Osteocyte (in vitro differentiated cells): ENCODE measurements at regions not wholly inside any gene's neighbourhood (a gene's known extent, or its start where the extent isn't known, plus 50 kb on each side); places are given as distances from the start of the nearest gene placed in this dataset.
"Not testable (repeated sequence)": the region's sequence is repeated elsewhere in the genome, so short reads cannot be mapped to it uniquely, and the experiment has no call there.

Experiments used
- DNase-seq: peaks from one replicate; pipeline ENCODE4 v3.0.0; 2021; ENCODE audit warnings: mixed read lengths; ENCODE audit not compliant: unreplicated experiment; ENCODE audit errors: extremely low spot score
- H3K27ac Mint-ChIP-seq: one replicate; pipeline ENCODE4 v1.8.0; 2021; ENCODE audit warnings: mild to moderate bottlenecking, mixed read lengths; ENCODE audit not compliant: unreplicated experiment
- H3K27me3 Mint-ChIP-seq: one replicate; pipeline ENCODE4 v1.8.0; 2021; ENCODE audit warnings: mixed read lengths; ENCODE audit not compliant: unreplicated experiment
- H3K36me3 Mint-ChIP-seq: one replicate; pipeline ENCODE4 v1.8.0; 2021; ENCODE audit warnings: mixed read lengths; ENCODE audit not compliant: unreplicated experiment
- H3K4me1 Mint-ChIP-seq: one replicate; pipeline ENCODE4 v1.8.0; 2021; ENCODE audit warnings: mixed read lengths; ENCODE audit not compliant: unreplicated experiment
- H3K4me3 Mint-ChIP-seq: one replicate; pipeline ENCODE4 v1.8.0; 2021; ENCODE audit warnings: mild to moderate bottlenecking, moderate library complexity, mixed read lengths; ENCODE audit not compliant: unreplicated experiment
- H3K9me3 Mint-ChIP-seq: one replicate; pipeline ENCODE4 v1.8.0; 2021; ENCODE audit warnings: mixed read lengths; ENCODE audit not compliant: unreplicated experiment
- TF ChIP-seq, protein P1 (sequence below): fragments of 200-600 bp; sonication (generic); IDR thresholded peaks from 2 replicates; pipeline ENCODE4 v1.5.0; 2021; ENCODE audit warnings: antibody characterized with exemption, mild to moderate bottlenecking, moderate library complexity

DNA sequence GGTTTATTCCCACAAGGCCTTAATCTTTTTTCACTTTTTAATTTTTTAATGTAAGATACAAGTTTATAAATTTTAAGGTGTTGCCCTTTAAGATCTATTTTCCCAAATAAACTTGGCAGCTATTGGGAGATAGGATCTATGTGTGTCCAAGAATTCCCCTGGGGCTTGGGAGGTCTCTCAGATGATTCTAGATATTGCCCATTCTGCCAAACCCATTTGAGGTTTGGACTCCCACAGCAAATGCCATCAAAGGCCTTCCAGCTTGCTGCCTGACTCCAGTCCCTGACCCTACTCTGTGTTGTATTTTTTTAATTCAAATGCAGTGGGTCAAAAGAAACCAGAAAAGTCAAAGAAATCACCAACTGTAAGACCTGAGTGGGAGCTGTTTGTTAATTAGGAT, 120.0 kb upstream of the CHRDL1 start:
- Mint-ChIP-seq H3K36me3 (no peaks in the 10 kb centered on the region), H3K27me3 (no peaks in the 10 kb centered on the region), H3K4me1 (no peaks in the 10 kb centered on the region), H3K9me3 (no peaks in the 10 kb centered on the region), H3K4me3 (no peak overlapping the region), H3K27ac (no peak overlapping the region)
- DNase-seq: no peak
- TF ChIP-seq, protein P1, sequence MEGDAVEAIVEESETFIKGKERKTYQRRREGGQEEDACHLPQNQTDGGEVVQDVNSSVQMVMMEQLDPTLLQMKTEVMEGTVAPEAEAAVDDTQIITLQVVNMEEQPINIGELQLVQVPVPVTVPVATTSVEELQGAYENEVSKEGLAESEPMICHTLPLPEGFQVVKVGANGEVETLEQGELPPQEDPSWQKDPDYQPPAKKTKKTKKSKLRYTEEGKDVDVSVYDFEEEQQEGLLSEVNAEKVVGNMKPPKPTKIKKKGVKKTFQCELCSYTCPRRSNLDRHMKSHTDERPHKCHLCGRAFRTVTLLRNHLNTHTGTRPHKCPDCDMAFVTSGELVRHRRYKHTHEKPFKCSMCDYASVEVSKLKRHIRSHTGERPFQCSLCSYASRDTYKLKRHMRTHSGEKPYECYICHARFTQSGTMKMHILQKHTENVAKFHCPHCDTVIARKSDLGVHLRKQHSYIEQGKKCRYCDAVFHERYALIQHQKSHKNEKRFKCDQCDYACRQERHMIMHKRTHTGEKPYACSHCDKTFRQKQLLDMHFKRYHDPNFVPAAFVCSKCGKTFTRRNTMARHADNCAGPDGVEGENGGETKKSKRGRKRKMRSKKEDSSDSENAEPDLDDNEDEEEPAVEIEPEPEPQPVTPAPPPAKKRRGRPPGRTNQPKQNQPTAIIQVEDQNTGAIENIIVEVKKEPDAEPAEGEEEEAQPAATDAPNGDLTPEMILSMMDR: no peak

DNA sequence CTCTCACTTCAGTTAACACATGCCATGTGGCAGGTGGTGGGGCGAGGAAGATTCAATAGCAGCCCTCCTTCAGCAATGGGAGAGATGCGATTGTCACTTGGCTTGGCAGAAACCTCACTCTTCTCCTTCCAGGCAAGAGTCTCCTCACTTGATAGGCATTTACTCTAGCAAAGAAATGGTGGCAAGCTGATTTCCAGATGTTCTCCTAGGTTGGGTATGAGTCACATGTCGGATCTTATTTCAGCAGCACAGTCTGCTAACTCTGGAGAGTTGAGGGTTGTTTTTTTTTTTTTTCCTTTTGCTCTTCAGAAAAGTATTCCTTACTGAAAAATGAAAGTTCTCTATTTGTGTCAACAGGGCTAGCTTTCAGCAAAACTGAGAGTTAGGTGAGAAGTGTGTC, 119.5 kb upstream of the CHRDL1 start:
- no peak for DNase-seq
- Mint-ChIP-seq H3K4me1 (no peaks in the 10 kb centered on the region), H3K4me3 (no peak overlapping the region), H3K27me3 (no peaks in the 10 kb centered on the region), H3K9me3 (no peaks in the 10 kb centered on the region), H3K27ac (no peak overlapping the region), H3K36me3 (no peaks in the 10 kb centered on the region)
- TF ChIP-seq, protein P1: no peak

DNA sequence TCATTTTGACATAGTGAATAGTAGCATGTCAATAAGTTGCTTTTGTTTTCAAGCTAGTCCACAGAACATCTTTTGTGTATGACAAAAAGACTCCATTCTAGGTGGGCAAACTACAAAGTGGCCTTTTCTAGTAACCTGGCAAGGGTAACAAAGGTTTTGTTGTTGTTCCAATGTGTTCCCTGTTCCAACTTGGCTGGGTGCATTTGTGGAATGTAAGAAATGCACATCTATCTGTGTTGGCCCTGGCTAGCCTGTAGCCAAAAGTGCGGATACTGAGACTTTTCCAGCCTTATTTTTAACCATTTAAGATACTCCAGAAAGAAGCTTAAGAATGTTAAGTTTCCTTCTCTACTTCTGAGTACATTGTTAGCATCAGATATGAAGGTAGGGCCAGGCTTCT, 118.7 kb upstream of the CHRDL1 start:
- Mint-ChIP-seq H3K4me1 (no peaks in the 10 kb centered on the region), H3K36me3 (no peaks in the 10 kb centered on the region), H3K27ac (no peak overlapping the region), H3K4me3 (no peak overlapping the region), H3K27me3 (no peaks in the 10 kb centered on the region), H3K9me3 (no peaks in the 10 kb centered on the region)
- DNase-seq: no peak
- TF ChIP-seq, protein P1: no peak

DNA sequence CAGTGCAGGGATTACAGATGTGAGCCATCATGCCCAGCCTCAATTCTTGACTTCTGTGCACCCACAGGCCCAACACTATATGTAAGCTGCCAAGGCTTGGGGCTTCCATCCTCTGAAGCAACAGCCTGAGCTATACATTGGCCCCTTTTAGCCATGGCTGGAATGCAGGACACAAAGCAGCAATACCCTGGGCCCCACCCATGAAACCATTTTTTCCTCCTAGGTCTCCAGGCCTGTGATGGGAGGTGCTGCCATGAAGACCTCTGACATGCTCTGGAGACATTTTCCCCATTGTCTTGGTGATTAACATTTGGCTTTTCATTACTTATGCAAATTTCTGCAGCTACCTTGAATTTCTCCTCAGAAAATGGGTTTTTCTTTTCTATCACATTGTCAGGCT, 109.1 kb upstream of the CHRDL1 start:
- not testable (repeated sequence) for DNase-seq, H3K4me3 Mint-ChIP-seq, H3K27me3 Mint-ChIP-seq, H3K27ac Mint-ChIP-seq, H3K36me3 Mint-ChIP-seq, H3K4me1 Mint-ChIP-seq
- peaks cover 11% of the 10 kb centered on the region for H3K9me3 Mint-ChIP-seq

DNA sequence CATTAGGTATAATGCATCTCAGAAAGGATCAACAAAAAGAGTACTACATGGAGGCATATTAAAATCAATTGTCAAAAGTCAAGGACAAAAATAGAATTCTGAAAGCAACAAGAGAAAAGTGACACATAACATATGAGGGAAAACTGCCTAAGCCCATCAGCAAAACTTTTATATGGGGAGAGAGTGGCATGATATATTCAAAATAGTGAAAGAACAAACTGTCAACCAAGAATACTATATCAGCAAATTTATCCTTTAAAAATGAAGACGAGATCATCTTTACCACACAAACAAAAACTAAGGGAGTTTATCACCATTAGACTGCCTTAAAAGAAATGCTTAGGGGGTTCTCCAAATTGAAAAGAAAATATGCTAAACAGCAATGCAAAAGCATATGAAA, 86.4 kb upstream of the CHRDL1 start:
- Mint-ChIP-seq H3K9me3 (peaks cover 35% of the 10 kb centered on the region), H3K4me1 (no peaks in the 10 kb centered on the region), H3K36me3 (no peaks in the 10 kb centered on the region), H3K27me3 (no peaks in the 10 kb centered on the region), H3K4me3 (no peak overlapping the region), H3K27ac (no peak overlapping the region)
- TF ChIP-seq, protein P1: no peak
- no peak for DNase-seq

DNA sequence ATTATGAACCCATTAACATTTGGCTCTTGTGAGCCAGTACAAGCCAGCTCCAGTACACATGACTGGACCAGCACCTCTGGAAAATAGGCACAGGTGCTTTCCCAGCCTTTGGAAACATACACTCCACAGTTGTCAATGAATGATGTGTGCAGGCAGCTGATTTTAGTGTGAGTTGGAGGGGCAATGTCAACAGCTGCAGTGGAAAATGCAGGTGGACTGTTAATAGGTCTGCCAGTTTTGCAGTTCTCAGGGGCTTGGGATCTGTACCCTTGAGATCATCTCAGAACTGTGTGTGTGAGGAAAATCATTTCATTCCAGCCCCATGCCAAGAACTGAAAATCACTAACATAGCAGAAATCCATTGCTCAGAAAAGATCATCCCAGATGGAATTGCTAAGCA, 81.7 kb upstream of the CHRDL1 start:
- no peak for DNase-seq
- no peak overlapping the region for H3K27ac Mint-ChIP-seq
- no peaks in the 10 kb centered on the region for H3K36me3 Mint-ChIP-seq
- H3K4me3 Mint-ChIP-seq: no peak overlapping the region
- H3K27me3 Mint-ChIP-seq: no peaks in the 10 kb centered on the region
- TF ChIP-seq, protein P1: no peak
- H3K9me3 Mint-ChIP-seq: peaks cover 19% of the 10 kb centered on the region
- H3K4me1 Mint-ChIP-seq: no peaks in the 10 kb centered on the region
